ENCODE measurements at regions not wholly inside any gene's neighbourhood (a gene's known extent, or its start where the extent isn't known, plus 50 kb on each side); places are given as distances from the start of the nearest gene placed in this dataset.
"Not testable (repeated sequence)": the region's sequence is repeated elsewhere in the genome, so short reads cannot be mapped to it uniquely, and the experiment has no call there.

GRCh38 chr2:160784034-160784433 lies 290.4 kb upstream of the RBMS1 start:
- in situ Hi-C loops (cut with MboI; ENCODE audit: low sequenced_read_pairs), result no loop called here

DNA sequence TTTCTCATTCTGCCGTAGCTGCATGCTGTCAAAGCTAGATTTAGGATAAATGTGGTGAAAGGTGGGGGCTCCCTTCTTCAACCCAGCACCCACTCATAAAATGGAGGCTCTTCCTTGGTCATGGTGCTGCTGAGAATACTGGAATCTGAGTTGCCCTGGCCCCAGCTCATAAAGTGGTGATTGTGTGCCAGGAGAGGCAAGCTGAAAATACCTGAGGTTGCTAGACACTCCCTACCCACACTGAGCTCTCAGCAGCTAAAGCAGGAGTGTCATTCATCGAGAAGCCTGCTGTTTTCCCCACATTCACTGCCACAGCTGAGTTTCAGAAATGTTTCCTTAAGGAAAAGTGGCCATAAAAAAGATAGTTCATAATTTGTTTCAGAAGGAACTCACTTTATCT lies 297.1 kb upstream of the RBMS1 start:
- in situ Hi-C loops (cut with MboI; ENCODE audit: low sequenced_read_pairs), result no loop called here

DNA sequence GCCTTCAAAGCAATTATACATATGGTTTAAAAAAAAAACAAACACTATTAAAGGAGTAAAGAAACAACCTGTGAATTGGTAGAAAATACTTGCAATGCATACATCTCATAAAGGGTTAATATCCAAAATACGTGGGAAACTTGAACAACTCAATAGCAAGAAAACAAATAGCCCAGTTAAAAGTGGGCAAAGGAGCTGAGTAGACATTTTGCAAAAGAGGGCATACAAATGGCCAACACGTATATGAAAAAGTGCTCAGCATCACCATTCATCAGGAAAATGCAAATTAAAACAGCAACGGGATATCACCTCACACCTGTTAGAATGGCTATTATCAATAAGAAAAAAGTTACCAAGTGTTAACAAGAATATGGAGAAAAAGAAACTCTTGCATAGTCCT lies 298.3 kb upstream of the RBMS1 start:
- in situ Hi-C loops (cut with MboI; ENCODE audit: low sequenced_read_pairs), result no loop called here

DNA sequence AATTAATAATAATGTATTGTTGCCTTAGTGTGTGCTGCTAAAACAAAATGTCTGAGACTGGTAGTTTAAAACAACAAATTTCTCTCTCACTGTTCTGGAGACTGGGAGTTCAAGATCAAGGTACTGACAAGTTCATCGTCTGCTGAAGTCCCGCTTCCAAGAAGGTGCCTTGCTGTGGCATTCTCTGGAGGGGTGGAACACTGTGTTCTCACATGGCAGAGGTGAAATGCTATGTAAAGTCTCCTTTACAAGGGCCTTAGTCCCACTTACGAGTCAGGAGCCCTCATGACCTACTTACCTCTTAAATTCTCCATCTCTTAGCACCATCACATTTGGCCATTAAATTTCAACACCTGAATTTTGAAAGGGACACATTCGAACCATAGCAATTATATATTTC lies 299.2 kb upstream of the RBMS1 start:
- in situ Hi-C loops (cut with MboI; ENCODE audit: low sequenced_read_pairs), result no loop called here

DNA sequence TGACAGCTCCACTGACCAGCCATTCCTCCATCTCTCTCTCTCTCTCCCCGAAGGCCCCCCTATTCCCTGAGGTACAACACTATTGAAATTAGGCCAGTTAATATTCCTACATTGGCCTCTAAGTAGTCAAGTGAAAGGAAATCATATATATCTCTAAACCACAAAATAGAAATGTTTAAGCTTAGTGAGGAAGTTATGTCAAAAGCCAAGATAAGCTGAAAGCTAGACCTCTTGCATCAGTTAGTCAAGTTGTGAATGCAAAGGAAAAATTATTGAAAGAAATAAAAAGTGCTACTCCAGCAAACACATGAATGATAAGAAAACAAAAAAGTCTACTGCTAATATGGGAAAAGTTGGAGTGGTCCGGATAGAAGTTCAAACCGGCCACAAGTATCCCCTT lies 301.3 kb upstream of the RBMS1 start:
- in situ Hi-C loops (cut with MboI; ENCODE audit: low sequenced_read_pairs), result no loop called here

- in situ Hi-C loops (cut with MboI; ENCODE audit: low sequenced_read_pairs), result no loop called here
These were observed 310.3 kb upstream of the RBMS1 start for GRCh38 chr2:160803881-160804280.

DNA sequence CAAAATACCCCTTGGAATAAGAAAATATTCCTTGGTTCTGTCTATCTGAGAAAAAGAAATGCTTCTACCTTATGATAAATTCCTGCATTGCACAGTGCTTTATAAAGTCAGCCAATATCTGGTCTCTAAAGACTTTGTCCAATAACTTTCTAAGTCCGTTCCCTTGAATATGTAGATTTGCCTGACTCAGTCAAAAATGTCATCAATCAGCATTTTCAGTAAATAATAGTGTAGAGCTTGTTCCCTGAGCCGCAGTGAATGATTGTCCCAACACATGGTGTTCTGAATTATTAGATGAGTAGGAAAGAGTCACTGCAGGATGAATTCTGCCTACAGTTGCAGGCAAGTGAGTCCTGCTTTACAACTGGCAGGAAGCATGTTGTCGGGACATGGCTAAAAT lies 316.8 kb upstream of the RBMS1 start:
- in situ Hi-C loops (cut with MboI; ENCODE audit: low sequenced_read_pairs), result no loop called here

DNA sequence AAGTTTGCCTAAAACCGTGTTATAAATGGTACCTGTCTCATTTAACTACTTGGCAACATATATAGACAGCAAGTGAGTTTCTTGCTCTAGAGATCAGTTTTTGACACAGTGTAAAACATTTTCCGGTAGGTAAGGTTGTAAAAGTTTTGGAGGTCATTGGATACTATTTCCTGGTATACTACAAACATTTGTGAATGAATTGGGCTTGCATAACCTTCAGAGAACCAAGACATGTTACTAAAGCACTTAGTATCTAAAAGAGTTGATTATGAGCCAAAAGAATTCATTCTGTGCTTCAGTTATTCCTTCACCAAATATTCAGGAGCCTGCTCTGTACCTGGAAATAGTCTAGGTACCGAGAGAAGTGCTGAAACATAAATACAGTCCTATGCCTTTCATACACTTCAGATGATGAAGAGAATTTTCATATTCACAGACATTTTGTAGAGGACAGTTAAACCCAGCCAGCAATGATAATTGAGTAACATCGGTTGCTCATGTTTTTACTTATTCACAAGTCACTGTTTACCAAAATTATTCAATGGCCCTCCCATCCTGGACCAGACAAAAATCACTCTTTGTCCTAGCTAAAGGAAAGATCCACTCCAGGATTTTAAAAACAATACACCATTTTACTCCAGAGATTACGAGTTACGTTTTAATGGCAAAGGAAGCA lies 319.4 kb upstream of the RBMS1 start:
- in situ Hi-C loops (cut with MboI; ENCODE audit: low sequenced_read_pairs), result no loop called here

- in situ Hi-C loops (cut with MboI; ENCODE audit: low sequenced_read_pairs), result no loop called here
These were observed 319.9 kb upstream of the RBMS1 start for GRCh38 chr2:160813506-160813858.

DNA sequence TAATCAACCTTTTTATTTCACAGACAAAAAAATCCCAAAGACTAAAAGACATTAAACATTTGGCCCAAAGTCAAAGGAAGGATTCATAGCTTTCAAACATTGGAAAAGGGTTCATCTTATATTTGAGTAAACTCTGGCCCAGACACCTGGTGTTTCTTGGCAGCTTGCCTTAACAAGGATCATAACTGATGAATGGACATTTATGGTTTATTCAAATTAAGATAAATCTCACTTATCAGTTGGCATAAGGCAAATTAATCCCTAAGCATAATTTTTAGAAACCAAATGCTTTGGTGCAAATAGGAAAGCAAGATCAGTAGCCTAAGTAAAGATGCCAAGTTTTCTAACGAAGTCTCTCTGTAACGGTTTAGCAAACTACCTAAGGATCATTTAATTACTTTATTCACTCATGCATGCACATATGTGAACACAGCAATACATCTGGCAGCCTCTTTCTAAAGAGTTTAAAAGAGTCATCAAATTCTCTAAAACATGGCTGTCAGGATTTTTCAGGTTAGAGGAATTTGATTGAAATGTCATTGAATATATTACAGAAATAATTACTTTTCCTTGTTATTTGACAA lies 323.4 kb upstream of the RBMS1 start:
- in situ Hi-C loops (cut with MboI; ENCODE audit: low sequenced_read_pairs), result no loop called here

GRCh38 chr2:160820691-160821090 lies 327.1 kb upstream of the RBMS1 start:
- in situ Hi-C loops (cut with MboI; ENCODE audit: low sequenced_read_pairs), result no loop called here

- in situ Hi-C loops (cut with MboI; ENCODE audit: low sequenced_read_pairs), result no loop called here
These were observed 328.4 kb upstream of the RBMS1 start for GRCh38 chr2:160822006-160822405.

GRCh38 chr2:160825433-160825832 lies 331.8 kb upstream of the RBMS1 start:
- in situ Hi-C loops (cut with MboI; ENCODE audit: low sequenced_read_pairs), result no loop called here

- in situ Hi-C loops (cut with MboI; ENCODE audit: low sequenced_read_pairs), result no loop called here
These were observed 332.9 kb upstream of the RBMS1 start for GRCh38 chr2:160826496-160826895.

DNA sequence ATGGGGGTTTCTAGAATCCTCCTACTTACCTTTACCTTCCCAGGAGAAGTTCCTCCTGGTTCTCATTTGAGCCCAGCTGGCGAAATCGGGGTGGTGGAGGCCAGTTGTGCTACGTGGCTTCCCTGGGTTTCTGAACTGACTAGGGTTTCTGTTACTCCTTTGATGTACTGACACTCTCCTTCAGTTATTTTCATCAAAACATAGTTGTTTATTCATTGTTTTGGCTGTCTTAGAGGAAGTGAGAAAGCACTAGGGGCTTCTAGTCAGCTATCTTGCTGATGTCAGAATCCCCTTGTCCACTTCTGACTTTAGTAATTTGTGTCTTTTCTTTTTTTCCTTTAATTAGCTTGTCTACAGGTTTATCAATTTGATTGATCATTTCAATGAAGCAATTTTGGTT lies 332.2 kb upstream of the TANK start:
- in situ Hi-C loops (cut with MboI; ENCODE audit: low sequenced_read_pairs), result no loop called here

GRCh38 chr2:160832381-160832780 lies 327.8 kb upstream of the TANK start:
- in situ Hi-C loops (cut with MboI; ENCODE audit: low sequenced_read_pairs), result not testable (repeated sequence)

DNA sequence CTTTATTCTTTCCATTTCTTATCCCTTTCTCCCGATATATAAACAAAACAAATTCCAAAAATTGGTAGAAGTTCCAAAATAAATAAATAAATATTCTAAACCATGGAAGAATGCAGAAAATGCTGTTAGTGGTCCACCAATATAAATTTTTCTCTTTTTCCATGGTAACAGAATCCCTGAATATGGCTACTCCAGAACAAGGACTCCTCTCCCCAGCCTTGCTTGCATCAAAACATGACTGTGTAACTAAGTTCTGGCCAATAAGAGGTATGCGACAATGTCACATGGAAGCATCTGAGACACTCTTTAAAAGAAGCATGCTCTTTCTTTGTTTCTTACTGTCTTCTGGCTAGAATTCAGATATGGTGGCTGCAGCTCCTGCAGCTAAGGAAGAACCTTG lies 325.1 kb upstream of the TANK start:
- in situ Hi-C loops (cut with MboI; ENCODE audit: low sequenced_read_pairs), result no loop called here

DNA sequence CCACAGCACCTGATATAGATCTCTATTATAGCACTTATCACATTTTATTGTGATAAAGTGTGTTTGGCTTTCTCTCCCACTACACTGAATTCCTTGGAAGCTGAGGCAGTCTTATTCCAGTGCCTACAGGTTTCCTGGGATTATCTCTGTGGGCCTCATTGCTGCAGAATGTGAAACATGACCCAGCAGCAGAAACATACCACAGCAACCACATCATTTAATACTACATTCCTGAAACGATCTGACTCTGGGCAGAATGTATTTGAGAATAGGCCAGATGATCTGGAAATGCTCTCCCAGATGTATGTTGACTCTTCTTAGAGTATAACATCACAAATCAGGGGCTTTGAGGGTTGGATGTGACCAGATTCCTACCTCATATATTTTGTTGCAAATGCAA lies 323.5 kb upstream of the TANK start:
- in situ Hi-C loops (cut with MboI; ENCODE audit: low sequenced_read_pairs), result no loop called here

- in situ Hi-C loops (cut with MboI; ENCODE audit: low sequenced_read_pairs), result no loop called here
These were observed 322.8 kb upstream of the TANK start for GRCh38 chr2:160837416-160837815.

DNA sequence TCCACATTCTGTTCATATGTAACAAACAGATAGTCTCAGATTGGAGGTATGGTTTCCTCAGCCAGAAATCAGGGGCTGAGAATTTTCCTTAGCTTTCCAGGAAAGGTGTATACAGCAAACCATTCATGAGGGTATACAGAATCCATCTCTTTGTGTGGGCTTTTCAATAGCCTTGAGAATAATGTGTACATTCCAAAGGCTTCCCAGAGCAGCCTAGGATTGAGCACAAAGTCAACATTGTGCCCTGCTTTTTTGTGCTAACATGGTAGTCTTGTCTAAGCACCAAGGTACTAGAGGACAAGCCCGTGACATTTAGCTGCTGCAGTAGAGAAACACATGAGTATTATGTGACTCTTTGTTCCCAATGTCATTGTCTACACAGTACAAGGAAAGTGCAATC lies 322.1 kb upstream of the TANK start:
- in situ Hi-C loops (cut with MboI; ENCODE audit: low sequenced_read_pairs), result no loop called here

DNA sequence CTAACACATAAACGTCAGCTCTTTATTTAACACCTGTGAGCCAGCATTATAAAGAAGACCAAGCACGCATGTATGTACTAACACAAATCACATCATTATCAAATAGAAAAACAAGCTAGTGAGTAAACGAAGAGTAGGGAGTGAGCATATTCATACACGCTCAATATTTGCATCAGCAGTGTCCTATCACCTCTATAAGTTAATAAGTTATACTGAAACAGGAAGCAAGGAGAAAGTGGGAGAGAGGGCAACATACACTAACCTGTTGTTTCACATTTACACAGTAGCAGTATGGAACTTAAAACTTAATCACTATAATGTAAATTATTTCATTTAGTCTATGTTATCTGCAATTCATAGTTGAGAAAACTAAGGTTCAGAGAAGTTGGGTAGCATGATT lies 321.5 kb upstream of the TANK start:
- in situ Hi-C loops (cut with MboI; ENCODE audit: low sequenced_read_pairs), result no loop called here

DNA sequence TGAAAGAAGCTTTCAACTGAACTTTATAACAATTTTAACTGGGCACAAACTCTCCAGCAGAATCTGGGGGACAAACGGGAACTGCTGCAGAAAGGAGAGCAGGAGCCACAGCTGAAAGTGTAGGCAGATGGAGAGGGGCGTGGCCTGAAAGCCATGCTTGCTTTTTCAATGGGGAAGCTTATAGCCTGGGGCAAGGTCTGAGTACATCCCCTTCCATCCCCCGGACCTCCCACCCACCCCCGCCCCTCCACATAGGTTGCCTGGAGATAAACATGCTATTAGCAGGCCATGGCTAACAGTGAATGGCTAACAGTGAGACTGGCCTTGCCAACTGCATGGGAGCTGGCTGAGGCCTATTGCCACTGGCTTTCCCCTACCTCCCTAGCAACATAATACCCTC lies 317.9 kb upstream of the TANK start:
- in situ Hi-C loops (cut with MboI; ENCODE audit: low sequenced_read_pairs), result no loop called here

- in situ Hi-C loops (cut with MboI; ENCODE audit: low sequenced_read_pairs), result no loop called here
These were observed 301.1 kb upstream of the TANK start for GRCh38 chr2:160859096-160859495.

Data from HL-60/S4 treated with phorbol 12-myristate 13-acetate at 8.2 ng/mL for 4 days and 3 days (cell line).